ENCODE measurements at regions not wholly inside any gene's neighbourhood (a gene's known extent, or its start where the extent isn't known, plus 50 kb on each side); places are given as distances from the start of the nearest gene placed in this dataset.

DNA sequence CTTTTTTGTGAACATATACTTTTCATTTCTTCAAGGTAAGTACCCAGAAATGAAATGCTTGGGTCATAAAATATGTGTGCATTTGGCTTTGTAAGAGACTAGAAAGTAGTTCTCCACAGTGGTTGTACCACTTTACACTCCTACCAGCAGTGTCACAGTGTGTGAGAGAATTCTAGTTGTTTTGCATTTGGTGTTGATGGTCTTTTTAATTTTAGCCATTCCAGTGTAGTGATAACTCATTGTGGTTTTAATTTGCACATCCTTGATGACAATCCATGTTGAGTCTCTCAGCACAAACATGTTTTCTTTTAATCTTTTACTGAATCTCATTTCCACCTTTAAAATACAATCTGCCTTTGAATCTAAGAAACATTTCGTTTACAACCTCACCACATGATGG lies 402.5 kb upstream of the ETAA1 start:
- TF ChIP-seq CTCF (IDR thresholded peaks at IDR 0.05; ENCODE audit: insufficient read depth, low read length) = no peak
- no peak for DNase-seq (ENCODE audit: low read depth)
- H3K4me3 ChIP-seq (ENCODE audit: low read depth, low read length) = no peak overlapping the region

DNA sequence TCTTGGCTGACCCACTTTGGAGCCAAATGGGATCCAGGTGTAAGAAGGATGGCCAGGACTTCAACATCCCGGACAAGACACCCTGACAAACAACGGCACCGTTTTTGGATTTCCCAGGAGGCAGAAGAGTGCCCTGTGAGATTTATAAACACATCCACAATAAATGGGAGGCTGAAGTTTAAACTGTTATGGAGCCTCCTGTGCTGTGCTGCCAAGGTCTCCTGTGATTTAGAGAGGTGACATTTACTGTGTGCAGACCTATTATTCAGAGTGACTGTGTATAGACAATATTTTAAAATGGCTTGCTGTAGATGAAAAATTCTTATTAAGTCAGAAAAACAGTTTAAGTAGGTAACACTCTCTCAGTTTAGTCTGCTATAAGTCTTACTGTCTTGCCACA lies 401.5 kb upstream of the ETAA1 start:
- TF ChIP-seq CTCF (IDR thresholded peaks at IDR 0.05; ENCODE audit: insufficient read depth, low read length) = no peak
- no peak for DNase-seq (ENCODE audit: low read depth)
- H3K4me3 ChIP-seq (ENCODE audit: low read depth, low read length) = no peak overlapping the region

DNA sequence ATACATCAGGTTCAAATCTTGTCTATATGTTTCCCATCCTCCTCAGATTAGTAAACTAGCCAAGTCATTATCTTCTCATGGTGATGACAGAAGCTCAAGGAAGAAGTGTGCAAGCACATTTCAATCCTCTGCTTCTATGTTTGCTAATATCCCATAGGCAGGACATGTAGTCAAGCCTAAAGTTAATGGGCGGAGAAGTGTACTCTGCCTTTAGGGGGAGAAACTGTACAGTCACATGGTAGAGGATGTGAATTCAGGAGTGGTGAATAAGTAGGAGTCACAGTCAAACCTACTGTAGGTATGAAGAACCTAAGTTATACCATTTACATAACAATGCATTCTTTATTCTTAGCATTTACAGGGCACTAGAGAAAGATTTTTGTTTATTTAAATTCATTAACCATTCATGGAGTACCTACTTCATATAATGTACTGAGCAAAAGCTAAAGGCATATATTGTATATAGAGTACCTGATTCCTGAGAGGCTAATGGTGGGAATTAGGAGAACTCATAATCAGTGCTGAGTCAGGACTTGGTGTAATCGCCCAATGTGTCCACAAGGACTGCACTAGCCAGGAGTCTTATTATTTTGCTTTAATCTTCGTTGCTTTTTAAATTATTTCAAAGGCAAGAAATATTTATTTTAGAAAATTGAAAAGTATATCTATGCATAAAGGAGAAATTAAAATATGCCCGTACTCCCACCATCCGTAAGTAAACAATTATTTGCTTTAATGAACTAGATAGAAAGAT lies 394.3 kb upstream of the ETAA1 start:
- peak; percentile 24 for TF ChIP-seq CTCF (IDR thresholded peaks at IDR 0.05; ENCODE audit: insufficient read depth, low read length)
- DNase-seq (ENCODE audit: low read depth) = no peak
- H3K4me3 ChIP-seq (ENCODE audit: low read depth, low read length) = no peak overlapping the region

DNA sequence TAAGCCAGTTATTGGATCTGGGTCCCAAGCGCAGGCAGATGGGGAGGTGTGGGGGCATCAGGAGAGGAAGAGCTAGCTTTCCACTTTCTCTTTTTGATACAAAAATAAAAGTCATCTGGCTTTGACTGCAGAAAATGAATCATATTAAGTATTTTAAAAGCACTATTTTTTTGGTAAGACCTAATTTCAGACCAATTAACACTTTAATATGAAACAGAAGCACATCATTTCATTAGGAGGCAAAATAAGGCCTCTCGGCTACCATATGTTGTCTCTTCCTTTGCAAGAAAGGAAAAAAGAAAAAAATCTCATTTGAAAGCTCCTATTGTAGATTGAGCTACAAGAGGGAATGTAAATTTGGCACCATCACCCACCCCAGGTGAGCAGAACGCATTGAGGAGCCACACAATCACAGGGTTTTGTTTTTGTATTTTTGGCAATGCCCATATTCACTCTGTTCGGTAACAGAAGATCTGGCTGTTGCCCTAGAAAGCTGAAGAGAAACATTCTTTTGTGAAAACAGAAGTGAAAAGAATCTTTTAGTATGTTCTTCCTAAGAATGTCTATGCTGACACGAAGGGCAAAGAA lies 390.7 kb upstream of the ETAA1 start:
- H3K4me3 ChIP-seq (ENCODE audit: low read depth, low read length) = no peak overlapping the region
- TF ChIP-seq CTCF (IDR thresholded peaks at IDR 0.05; ENCODE audit: insufficient read depth, low read length) = no peak

GRCh38 chr2:67008155-67008554 lies 389.0 kb upstream of the ETAA1 start:
- peak; percentile 50 for DNase-seq (ENCODE audit: low read depth)
- H3K4me3 ChIP-seq (ENCODE audit: low read depth, low read length) = no peak overlapping the region
- TF ChIP-seq CTCF (IDR thresholded peaks at IDR 0.05; ENCODE audit: insufficient read depth, low read length) = no peak

More for the DNA sequence above, 390.7 kb upstream of the ETAA1 start:
- no peak for DNase-seq (ENCODE audit: low read depth)

DNA sequence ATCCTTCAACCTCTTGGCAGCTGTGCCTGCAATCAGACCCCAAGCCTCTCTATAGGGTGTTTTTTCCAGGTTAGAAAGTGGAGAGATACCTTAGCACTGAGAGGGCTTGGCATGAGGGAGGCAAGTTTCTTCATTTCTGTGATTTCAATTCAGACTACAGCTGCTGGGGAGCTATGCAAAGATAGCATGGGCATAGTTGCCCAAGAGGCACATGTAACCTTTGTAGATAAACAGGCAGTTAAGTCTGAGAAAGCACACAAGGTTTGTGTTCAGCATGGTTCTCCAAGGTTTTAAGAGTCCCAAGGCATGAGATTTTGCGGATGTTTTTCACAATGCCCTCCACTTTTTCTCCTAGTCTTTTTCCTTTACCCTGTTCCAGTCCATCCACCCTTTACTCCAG lies 385.0 kb upstream of the ETAA1 start:
- H3K4me3 ChIP-seq (ENCODE audit: low read depth, low read length) = no peak overlapping the region
- no peak for TF ChIP-seq CTCF (IDR thresholded peaks at IDR 0.05; ENCODE audit: insufficient read depth, low read length)
- no peak for DNase-seq (ENCODE audit: low read depth)
